Muscle layer of colon (tissue), 2 donors: ENCODE measurements at regions not wholly inside any gene's neighbourhood (a gene's known extent, or its start where the extent isn't known, plus 50 kb on each side); places are given as distances from the start of the nearest gene placed in this dataset.

ENCODE experiments used
- H3K27ac ChIP-seq: one replicate; pipeline ENCODE4 v1.7.0; 2013; ENCODE audit warnings: low read depth, mild to moderate bottlenecking, low read length, moderate library complexity
- H3K27me3 ChIP-seq, 2 donors: one replicate each; pipeline ENCODE4 v1.7.0; 2013; ENCODE audit warnings: low read length in 2 of 2, mild to moderate bottlenecking in 2 of 2; ENCODE audit not compliant: insufficient read depth in 2 of 2, control insufficient read depth in 1 of 2
- H3K36me3 ChIP-seq: one replicate; pipeline ENCODE4 v1.7.0; 2013; ENCODE audit warnings: mild to moderate bottlenecking, low read length; ENCODE audit not compliant: insufficient read depth
- H3K4me1 ChIP-seq: one replicate; pipeline ENCODE4 v1.7.0; 2013; ENCODE audit warnings: mild to moderate bottlenecking, low read length; ENCODE audit not compliant: insufficient read depth
- H3K4me3 ChIP-seq, 2 donors: one replicate each; pipeline ENCODE4 v1.7.0; 2013; ENCODE audit warnings: low read length in 2 of 2, low read depth in 1 of 2, mild to moderate bottlenecking in 1 of 2, moderate library complexity in 1 of 2
- H3K9ac ChIP-seq: one replicate; pipeline ENCODE4 v1.7.0; 2013; ENCODE audit warnings: low read length
- H3K9me3 ChIP-seq: one replicate; pipeline ENCODE4 v1.7.0; 2013; ENCODE audit warnings: mild to moderate bottlenecking, low read length
- donor health status: abdominal sarcoma.
- donor health status: Adenocarcinoma of cecum.

DNA sequence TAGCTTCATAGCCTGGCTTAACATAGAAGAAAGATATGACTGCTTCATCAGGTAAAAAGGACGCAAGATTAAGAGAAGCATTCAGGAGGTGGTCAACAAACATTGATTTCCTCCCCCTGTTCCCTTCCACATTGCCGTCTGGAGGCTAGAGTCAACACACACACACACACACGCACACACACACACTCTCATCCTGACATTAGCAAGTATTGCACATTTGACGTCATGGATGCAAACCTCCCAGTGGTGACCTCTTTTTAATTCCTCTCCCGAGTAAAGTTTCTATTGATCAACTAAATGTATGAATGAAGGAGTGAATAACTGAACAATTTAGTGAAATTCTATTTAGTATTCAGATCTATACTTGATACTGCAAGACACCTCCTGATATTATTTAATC is 332.8 kb downstream of the ELAVL2 start:
- no peaks in the 10 kb centered on the region for H3K4me1 ChIP-seq
- H3K4me3 ChIP-seq: no peak overlapping the region
- no peaks in the 10 kb centered on the region for H3K9me3 ChIP-seq
- H3K9ac ChIP-seq: no peak overlapping the region
- no peaks in the 10 kb centered on the region for H3K36me3 ChIP-seq
- no peak overlapping the region for H3K27ac ChIP-seq
- no peaks in the 10 kb centered on the region for H3K27me3 ChIP-seq

DNA sequence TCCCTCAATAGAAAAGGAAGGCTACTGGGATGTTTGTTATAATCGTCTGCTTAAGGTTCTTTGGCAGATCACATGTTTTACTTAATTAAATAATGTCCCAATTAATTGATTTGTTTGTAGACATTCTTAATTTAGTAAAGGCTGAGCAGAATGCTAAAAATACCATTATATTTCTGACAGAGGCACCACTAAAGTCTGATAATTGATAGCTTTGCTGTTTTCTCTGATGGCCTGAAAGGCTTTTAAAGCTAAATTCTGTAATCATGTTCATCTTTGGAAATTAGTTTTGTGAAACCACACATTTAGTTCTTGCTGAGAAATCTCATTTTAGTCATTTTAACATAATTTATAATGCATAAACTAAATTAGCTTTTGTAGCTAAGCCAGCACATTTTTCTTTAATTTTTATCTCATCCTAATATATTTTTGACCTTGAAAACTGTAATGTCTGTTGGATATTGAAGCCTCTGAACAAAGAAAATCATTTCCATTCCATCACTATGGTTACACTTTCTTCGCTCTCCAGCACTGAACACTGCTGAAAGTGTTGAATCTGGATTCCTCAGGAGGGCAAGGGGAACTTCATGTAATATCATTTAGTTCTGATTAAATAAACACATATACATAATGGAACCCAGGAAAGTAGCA is 329.4 kb downstream of the ELAVL2 start:
- no peaks in the 10 kb centered on the region for H3K27me3 ChIP-seq
- no peaks in the 10 kb centered on the region for H3K4me1 ChIP-seq
- H3K9me3 ChIP-seq: no peaks in the 10 kb centered on the region
- no peak overlapping the region for H3K27ac ChIP-seq
- H3K4me3 ChIP-seq: no peak overlapping the region
- H3K9ac ChIP-seq: no peak overlapping the region
- H3K36me3 ChIP-seq: no peaks in the 10 kb centered on the region

DNA sequence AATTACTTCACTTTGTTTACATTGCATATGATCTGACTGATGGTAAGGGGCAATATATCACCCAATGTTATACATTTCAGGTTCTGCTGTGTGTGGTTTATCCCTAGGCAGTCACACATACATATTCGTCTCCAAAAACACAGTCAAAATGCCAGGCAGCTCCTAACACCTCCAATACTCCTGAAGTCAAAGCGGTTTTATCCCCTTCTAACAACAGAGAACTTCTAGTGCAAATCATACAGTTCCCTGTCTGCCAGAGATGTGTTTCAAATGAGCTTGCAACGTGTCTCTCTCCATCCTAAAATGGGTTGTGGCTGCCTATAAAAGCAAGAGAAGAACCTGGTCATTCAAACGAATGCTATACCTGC is 328.9 kb downstream of the ELAVL2 start:
- Histone ChIP-seq H3K9me3 (no peaks in the 10 kb centered on the region), H3K36me3 (no peaks in the 10 kb centered on the region), H3K4me1 (no peaks in the 10 kb centered on the region), H3K27me3 (no peaks in the 10 kb centered on the region), H3K4me3 (no peak overlapping the region), H3K9ac (no peak overlapping the region), H3K27ac (no peak overlapping the region)

DNA sequence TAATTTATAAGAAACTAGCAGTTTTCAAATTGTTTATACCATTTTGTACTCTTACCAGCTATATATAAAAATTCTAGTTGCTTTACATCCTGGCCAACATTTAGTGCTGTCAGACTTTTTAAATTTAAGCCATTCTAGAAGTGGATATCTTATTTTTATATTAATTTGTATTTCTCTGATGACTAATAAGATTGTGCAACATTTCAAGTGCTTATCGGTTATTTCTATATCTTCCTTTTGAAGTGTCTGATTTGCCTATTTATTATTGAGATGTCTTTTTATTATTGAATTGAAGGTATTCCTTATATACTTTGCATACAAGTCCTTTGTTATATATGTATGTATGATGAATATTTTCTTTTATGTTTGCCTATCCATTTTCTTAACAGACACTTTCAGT is 324.0 kb downstream of the ELAVL2 start:
- Histone ChIP-seq H3K36me3 (no peaks in the 10 kb centered on the region), H3K4me1 (no peaks in the 10 kb centered on the region), H3K27me3 (no peaks in the 10 kb centered on the region), H3K4me3 (no peak overlapping the region), H3K27ac (no peak overlapping the region), H3K9me3 (no peaks in the 10 kb centered on the region), H3K9ac (no peak overlapping the region)

DNA sequence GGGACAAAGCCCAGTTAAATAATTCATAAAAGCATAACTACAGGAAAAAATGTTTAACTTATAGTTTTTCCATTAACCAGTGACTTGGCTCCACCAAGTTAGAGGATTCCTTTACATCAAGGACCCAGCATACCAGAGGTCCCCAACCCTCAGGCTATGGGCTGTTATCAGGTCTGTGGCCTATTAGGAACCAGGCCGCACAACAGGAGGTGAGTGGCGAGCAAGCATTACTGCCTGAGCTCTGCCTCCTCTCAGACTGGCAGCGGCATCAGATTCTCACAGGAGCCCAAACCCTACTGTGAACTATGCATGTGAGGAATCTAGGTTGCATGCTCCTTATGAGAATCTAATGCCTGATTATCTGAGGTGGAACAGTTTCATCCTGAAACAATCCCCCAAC is 303.1 kb downstream of the ELAVL2 start:
- no peak overlapping the region for H3K27ac ChIP-seq
- no peaks in the 10 kb centered on the region for H3K9me3 ChIP-seq
- H3K4me3 ChIP-seq: no peak overlapping the region
- no peaks in the 10 kb centered on the region for H3K36me3 ChIP-seq
- H3K4me1 ChIP-seq: no peaks in the 10 kb centered on the region
- H3K9ac ChIP-seq: no peak overlapping the region
- H3K27me3 ChIP-seq: no peaks in the 10 kb centered on the region

DNA sequence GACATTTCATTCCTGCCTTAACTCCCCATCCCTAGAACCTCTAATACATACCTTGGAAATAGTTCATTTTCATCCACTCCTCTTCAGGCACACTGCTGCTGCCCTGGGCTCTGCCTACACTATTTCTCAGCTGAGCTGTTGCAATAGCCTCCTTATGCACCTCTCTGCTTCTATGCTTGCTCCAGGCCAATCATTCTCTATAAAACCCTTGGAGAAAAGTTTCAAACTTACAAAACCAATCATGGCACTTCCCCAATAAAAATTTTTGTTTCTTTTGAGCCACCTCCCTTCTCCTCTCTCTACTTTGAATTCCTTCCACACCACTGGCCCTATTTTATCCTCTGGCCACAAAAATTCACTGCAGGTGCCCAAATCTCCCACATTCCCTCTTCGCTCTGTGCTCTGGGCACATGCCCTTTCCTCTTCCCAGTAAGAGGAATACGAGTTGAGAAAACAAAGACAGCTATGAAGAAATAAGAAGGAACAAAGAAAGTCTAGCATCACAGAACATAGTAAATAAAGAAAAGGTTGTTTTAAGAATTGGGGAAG is 301.4 kb downstream of the ELAVL2 start:
- Histone ChIP-seq H3K9ac (no peak overlapping the region), H3K9me3 (peaks cover 6% of the 10 kb centered on the region), H3K4me1 (no peaks in the 10 kb centered on the region), H3K27ac (no peak overlapping the region), H3K36me3 (no peaks in the 10 kb centered on the region), H3K27me3 (no peaks in the 10 kb centered on the region), H3K4me3 (no peak overlapping the region)

DNA sequence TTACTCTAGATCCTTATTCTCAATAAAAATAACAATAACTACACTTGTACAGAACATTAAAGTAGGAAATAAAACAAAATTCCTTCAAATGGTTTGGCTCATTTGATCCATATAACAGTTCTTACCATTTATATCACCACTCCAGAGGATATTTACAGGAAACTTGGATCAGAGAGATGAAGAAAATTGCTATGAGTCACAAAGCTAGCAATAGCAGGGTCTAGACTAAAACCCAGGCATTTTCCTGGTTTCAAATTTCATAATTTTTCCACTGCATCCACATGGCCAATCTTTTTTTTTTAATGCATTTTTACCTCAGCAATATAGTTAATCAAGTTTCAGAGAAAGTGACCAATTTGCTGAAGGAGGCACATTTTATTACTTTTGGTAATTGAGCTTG is 299.2 kb downstream of the ELAVL2 start:
- no peak overlapping the region for H3K9ac ChIP-seq
- H3K4me3 ChIP-seq: no peak overlapping the region
- H3K36me3 ChIP-seq: no peaks in the 10 kb centered on the region
- no peaks in the 10 kb centered on the region for H3K27me3 ChIP-seq
- H3K9me3 ChIP-seq: peaks cover 6% of the 10 kb centered on the region
- no peak overlapping the region for H3K27ac ChIP-seq
- H3K4me1 ChIP-seq: no peaks in the 10 kb centered on the region

DNA sequence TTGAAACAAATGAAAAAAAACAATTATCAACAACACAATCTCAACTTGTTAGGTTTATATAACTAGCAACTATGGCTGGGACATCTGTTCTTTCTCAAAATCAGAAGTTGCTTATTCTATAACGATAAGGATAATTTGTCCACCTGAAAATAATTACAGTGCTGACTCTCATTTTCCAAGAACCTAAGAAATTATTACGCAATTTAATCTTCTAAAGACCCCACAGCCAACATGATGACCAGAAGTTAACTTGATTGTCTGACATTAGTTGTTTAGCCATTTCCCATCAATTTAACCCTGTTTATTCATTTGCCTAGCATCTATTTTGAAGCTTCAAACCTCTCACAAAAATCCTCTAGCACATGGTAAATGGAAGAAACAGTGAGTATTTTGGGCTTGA is 293.8 kb downstream of the ELAVL2 start:
- H3K9me3 ChIP-seq: peaks cover 6% of the 10 kb centered on the region
- H3K27me3 ChIP-seq: no peaks in the 10 kb centered on the region
- no peaks in the 10 kb centered on the region for H3K36me3 ChIP-seq
- H3K4me1 ChIP-seq: no peaks in the 10 kb centered on the region
- H3K9ac ChIP-seq: no peak overlapping the region
- H3K4me3 ChIP-seq: no peak overlapping the region
- no peak overlapping the region for H3K27ac ChIP-seq

DNA sequence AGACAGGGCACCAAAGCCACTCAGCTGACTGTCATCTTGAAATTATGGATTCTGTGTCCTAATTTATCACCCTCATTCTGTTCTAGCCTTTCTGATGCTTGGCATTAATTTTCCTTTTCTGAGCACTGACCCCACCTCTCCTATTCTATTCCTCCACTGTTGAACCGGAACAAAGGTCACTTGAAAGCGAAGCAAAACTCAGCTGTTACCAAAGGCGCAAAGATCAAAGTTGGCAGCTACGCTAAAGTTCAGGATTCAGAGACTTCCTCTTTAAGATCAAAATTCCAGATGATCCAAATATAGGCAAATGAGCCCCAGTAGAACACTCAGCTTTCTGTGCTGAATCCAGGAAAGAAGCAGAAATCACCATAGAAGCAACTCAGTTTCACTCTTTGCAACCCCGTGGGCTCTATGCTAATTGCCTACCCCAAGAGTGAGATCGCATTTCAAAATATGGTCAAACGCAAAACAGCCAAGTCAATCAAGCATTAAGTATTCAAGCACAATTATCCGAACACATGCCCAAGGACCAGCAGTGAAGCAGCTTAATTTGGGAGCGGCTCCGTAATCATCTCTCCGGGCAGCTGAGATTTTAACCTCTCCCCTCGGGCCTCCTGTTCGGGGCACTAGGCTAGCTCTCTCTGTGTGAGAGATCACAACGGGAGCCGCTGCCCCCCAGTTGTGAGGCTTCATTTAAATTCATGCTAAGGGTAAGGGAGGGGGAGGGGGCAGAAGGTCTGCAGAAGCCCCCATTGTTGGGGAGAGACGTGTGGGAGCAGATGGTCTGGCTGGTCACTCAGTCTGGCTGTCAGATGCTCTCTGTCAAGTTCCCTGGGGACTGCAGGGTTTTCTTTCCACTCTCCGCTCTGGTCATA is 288.6 kb downstream of the ELAVL2 start:
- Histone ChIP-seq H3K4me3 (peak overlapping the region in 1 of 2 donors; percentile 16), H3K9ac (no peak overlapping the region), H3K36me3 (no peaks in the 10 kb centered on the region), H3K4me1 (no peaks in the 10 kb centered on the region), H3K27me3 (no peaks in the 10 kb centered on the region), H3K27ac (no peak overlapping the region), H3K9me3 (no peaks in the 10 kb centered on the region)

DNA sequence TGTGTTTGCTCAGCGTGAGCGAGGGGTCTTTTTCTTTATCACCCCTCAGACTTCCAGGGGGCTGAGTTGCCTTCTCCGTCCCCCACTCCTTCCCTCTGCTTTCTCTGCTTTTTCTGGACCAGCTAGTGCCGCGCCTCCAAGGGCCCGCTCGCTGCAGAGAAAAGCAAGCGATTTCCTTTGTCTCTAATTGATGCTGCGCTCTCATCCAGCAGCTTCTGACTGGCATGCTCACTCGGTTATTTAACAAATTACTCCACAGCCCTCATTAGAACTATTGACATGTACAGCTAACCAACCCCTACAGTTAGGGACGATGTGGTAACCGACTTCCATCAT is 288.0 kb downstream of the ELAVL2 start:
- Histone ChIP-seq H3K9ac (no peak overlapping the region), H3K9me3 (no peaks in the 10 kb centered on the region), H3K27ac (no peak overlapping the region), H3K27me3 (no peaks in the 10 kb centered on the region), H3K4me3 (no peak overlapping the region), H3K36me3 (no peaks in the 10 kb centered on the region), H3K4me1 (no peaks in the 10 kb centered on the region)

DNA sequence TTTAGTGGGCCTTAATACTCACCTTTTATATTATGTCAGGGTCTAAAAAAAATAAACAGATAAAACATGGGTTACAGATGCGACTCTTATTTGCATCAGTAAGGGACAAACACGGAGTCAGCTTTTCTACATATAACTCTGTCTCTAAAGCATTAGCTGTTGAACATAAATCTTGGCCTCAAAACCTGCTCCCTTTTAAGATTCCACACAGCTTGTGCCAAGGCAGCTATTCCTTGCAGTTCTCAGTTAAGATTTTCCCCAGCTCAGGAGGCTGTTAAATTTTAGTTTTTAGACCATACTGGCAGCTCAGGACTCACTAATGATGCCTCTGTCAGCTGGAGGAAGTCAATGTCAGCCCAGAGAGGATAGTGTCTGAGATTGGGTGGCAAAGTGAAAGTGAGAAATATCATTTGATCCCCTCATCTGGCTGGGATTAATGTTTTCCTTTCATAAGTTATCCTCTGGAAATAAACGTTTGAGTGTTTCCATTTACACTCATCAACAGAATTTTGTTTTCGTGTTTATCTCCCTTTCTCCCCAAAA is 287.5 kb downstream of the ELAVL2 start:
- Histone ChIP-seq H3K4me3 (no peak overlapping the region), H3K27ac (no peak overlapping the region), H3K36me3 (no peaks in the 10 kb centered on the region), H3K9ac (no peak overlapping the region), H3K27me3 (no peaks in the 10 kb centered on the region), H3K9me3 (no peaks in the 10 kb centered on the region), H3K4me1 (no peaks in the 10 kb centered on the region)
